Fibroblast of skin of back (primary cell): ENCODE measurements at regions not wholly inside any gene's neighbourhood (a gene's known extent, or its start where the extent isn't known, plus 50 kb on each side); places are given as distances from the start of the nearest gene placed in this dataset.
"Not testable (repeated sequence)": the region's sequence is repeated elsewhere in the genome, so short reads cannot be mapped to it uniquely, and the experiment has no call there.

Experiments
- DNase-seq: peaks from one replicate; pipeline ENCODE4 v3.0.0-alpha.2; 2013

DNA sequence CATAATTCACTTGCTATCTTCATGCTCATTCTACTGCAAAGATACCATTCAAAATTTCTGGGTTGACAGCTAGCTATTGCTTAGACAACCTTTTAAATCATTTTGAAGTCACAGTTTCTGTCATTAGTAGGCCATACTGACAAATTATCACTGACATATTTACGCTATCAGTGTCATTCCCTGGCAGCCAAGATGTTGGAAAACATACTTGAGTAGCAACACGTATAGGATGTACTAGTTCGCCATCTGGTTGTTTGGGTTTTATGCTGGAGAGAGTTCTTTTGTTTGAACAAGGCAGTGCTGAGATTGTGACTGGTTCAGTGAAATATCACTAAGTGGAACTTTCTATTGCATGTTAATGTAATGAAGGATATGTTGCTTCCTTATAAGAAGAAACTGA, 621.9 kb downstream of the DTWD2 start:
- DNase-seq, result no peak

- DNase-seq, result no peak
These were observed 622.6 kb downstream of the DTWD2 start for GRCh38 chr5:118365718-118366117.

GRCh38 chr5:118354797-118355196, 633.5 kb downstream of the DTWD2 start:
- peak; percentile 23 for DNase-seq

GRCh38 chr5:118353970-118354369, 634.4 kb downstream of the DTWD2 start:
- DNase-seq, result no peak

DNA sequence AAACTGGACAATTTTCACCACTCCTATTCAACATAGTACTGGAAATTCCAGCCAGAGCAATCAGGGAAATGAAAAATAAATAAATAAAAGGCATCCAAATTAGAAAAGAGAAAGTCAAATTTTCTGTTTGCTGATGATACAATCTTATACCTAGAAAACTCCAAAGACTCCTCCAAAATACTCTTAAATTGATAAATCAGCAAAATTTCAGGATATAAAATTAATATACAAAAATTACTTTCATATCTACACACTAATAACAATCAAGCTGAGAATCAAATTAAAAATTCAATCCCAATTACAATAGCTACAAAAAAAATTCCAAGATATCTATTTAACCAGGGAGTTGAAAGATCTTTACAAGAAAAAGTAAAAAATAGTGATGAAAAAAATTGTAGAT, 651.9 kb downstream of the DTWD2 start:
- no peak for DNase-seq

DNA sequence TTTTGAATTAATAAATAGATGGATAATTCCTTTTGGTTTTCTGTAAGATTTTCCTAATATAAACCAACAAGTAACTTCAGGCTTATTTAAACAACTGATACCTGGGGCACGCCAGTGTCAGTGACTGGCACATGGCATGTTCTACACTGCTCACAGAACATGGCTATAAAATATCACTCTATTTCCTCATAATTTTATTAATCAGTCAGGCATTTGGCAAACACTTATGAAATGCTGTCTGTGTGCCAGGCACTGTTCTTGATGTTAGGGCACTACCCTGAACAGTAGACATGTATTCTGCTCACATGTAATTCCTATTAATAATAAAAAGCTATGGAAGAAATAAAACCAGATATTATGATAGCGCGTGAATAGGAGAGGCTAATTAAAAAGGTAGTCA, 661.0 kb downstream of the DTWD2 start:
- no peak for DNase-seq

DNA sequence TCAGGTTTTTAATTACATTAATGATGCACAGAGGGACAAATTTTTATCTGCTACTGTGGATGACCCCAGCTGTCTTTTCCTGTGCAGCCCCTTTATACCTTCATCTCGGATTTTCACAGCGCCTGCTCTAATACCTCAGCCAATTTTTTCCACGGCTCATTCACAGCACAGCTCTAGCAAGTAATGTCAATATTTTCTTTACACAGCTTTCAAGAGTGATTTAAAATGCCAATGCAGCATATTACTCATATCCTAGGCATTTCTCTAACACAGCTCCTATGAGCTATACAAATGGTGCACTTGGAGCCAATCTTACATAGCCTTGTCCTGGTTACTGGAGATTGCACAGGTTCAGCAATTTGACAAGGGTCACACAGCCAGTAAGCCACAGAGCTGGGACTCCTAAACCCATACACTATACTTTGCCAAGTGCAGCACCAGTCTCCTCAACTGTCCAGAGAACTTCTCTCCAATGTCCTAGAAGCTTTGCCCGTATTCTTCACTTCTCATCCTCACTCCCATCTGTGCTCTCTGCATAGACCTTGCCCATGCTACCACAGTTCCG, 661.8 kb downstream of the DTWD2 start:
- peak; percentile 85 for DNase-seq

- DNase-seq, result peak; percentile 48
These were observed 662.4 kb downstream of the DTWD2 start for GRCh38 chr5:118325931-118326330.

- DNase-seq, result not testable (repeated sequence)
These were observed 664.6 kb downstream of the DTWD2 start for GRCh38 chr5:118323723-118324122.

GRCh38 chr5:118321081-118321480, 667.3 kb downstream of the DTWD2 start:
- DNase-seq, result no peak

GRCh38 chr5:118320121-118320520, 668.2 kb downstream of the DTWD2 start:
- no peak for DNase-seq

- DNase-seq, result no peak
These were observed 673.4 kb downstream of the DTWD2 start for GRCh38 chr5:118314931-118315330.

DNA sequence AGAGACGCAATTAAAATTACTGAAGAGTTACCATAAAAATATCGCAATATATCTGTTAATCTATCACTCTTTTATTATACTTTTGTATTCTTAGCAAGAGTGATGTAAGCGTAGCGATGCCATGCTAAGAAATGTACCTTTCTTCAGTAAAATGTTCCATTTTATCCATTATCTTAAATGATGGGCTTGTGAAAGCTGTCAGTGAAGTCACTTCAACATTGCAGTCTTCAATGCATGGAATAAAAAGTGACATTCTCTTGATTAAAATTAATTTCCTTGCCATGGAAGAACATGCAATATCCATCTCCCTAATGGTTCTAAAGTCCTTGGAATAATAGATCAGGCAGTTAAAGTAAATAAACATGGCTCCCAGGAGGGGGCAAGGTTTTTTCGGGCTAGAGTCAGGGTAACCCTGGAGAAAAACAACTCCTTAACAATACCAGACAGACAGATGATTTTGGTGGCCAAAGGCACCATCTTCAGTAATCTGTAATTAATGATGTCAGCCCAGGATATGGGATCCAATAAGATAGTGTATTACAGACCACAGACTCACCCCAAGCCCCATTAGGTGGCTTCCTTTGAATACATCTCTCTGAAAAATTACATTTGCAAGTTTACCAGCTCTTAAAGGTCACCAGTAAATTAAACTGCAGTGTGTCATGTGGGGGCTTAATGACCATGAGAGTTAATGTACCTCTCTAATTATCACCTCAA, 677.1 kb downstream of the DTWD2 start:
- DNase-seq, result no peak

DNA sequence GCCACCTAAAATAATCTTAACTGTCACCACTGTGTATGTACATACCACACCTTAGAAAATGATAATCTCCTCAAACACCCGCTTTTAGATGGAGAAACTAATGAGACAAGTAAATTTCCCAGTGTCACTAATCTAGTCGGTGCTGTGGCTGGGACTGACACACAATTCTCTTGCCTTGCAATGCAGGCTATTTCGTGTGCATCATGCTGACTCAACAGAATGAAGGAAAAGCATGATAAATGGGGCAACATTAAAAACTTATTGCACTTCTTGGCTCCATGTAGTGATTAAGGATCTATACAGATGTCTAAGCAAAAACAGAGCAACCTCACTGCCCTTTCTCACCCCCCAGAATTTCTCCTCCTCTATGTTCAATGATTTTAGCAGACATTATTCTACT, 677.9 kb downstream of the DTWD2 start:
- DNase-seq, result no peak

GRCh38 chr5:118303296-118303695, 685.1 kb downstream of the DTWD2 start:
- DNase-seq, result peak; percentile 51

GRCh38 chr5:118302786-118303185, 685.6 kb downstream of the DTWD2 start:
- DNase-seq, result no peak

- DNase-seq, result no peak
These were observed 686.7 kb downstream of the DTWD2 start for GRCh38 chr5:118301696-118302095.

- DNase-seq, result no peak
These were observed 693.3 kb downstream of the DTWD2 start for GRCh38 chr5:118295045-118295444.

DNA sequence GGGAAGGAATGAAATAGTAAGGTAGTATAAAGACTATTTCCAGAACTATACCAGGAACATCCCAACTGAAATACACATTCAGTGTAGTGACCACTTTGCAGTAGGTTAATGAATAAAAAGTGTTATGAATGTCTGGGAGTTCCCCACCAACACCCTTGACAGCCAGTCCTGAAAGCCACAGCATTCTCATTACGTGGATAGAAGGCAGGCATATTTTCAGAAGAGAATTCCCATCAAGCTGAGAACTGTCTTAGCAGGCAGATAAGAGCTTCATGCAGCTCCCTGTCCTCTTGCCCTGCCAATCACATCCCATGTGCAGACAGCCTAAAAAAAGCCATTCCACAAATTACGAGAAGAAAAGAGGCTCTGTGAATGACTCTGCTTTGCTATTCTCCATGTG, 695.0 kb downstream of the DTWD2 start:
- DNase-seq, result no peak

- no peak for DNase-seq
These were observed 698.1 kb downstream of the DTWD2 start for GRCh38 chr5:118290204-118290603.

- not testable (repeated sequence) for DNase-seq
These were observed 704.1 kb downstream of the DTWD2 start for GRCh38 chr5:118284230-118284629.

GRCh38 chr5:118282480-118283038, 705.8 kb downstream of the DTWD2 start:
- not testable (repeated sequence) for DNase-seq

DNA sequence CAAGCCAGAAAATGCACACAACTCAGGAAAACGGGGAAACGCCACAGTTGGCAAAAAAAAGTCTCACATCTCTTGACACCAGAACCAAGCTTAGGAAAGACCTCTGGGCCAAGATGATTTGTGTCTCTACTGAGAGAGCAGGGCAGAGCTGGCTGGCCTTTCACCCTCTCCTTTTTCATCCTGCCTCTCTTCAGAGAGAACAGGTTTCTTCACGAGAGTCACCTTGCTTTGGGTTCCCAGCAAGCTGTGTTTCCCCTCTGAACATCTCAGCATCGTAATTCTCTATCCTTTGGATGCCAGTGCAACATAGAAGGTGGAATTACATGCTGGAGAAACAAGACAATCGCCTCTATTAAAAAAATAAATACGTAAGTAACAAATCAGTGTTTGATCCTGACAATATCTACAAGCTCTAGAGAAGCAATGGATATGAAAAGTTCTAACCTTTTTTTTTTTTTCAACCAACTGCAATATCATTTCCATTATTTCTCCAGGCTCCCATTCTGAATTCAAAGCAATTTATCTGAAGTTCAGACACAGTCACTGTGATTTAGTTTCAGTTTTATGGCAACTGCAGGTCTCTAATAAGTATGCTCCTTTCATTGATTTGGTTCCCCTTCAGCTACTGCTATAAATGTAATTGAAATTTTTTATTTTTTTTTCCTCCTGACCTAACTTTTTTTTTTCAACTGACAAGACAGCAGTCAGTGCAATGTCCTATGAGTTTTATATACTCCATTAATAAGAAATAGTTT, 708.6 kb downstream of the DTWD2 start:
- no peak for DNase-seq

- DNase-seq, result no peak
These were observed 717.8 kb downstream of the DTWD2 start for GRCh38 chr5:118270526-118270925.
